NCI-H345 treated with DMSO at 0.1 percent for 48 hours (cell line): ENCODE measurements at regions not wholly inside any gene's neighbourhood (a gene's known extent, or its start where the extent isn't known, plus 50 kb on each side); places are given as distances from the start of the nearest gene placed in this dataset.
"Not testable (repeated sequence)": the region's sequence is repeated elsewhere in the genome, so short reads cannot be mapped to it uniquely, and the experiment has no call there.

Experiments
- DNase-seq: peaks from one replicate; lab custom pipeline; 2025; ENCODE audit not compliant: unreplicated experiment; lab: John Stamatoyannopoulos, UW

DNA sequence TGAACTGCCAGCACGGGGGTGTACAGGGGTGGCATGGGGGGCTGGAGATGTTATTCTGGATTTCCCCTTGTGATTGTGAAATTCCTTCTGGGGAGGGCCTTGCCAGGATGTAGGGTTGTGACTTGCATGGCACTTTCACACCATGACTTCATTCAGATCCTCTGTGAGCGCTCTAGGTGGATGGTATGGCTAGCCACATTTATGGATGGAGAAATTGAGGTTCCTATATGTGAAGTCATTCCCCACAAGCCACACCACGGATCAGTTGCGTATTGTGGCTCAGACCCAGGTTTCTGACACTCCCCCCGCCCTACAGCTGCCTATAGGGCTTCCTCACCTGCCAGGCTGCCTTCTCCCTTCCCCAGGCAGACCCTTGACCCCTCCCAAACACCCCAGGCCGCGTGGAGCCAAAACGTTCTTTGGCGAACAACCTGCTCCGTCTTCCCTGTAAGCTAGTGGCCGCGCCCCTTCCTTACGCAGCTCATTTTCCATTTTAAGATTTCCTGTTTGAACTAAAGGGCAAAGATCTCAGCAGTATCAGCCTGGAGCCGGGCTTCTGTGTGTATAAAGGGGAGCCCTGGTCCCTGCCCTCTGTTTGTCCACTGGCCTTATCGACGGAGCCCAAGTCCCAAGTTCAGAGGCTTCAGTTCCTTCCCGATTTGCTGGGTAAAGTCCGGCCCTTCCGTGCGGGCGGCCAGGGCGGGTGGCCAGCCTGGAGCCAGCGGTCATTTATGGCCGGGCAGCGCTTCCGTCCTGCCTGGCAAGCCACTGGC, 97.8 kb upstream of the KLF4 start:
- no peak for DNase-seq

DNA sequence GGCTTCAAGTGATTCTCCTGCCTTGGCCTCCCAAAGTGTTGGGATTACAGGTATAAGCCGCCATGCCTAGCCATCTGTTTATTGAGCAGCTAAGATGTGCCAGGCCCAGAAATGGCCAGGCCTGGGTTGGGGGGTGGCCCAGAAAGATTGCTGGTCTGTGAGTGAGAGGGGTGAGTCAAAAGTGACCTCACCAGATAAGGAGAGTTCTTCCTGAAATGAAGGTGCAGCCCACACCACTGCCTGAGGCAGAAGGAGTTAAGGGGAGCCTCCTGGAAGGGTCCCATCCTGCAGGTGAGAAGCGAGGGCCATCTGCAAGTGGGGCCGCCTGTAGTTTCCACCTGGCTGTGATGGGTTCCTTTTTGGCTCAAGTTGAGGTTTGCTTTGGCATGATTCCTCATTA, 96.9 kb upstream of the KLF4 start:
- DNase-seq: no peak

- no peak for DNase-seq
Observed at GRCh38 chr9:107585465-107585864, 95.9 kb upstream of the KLF4 start.

DNA sequence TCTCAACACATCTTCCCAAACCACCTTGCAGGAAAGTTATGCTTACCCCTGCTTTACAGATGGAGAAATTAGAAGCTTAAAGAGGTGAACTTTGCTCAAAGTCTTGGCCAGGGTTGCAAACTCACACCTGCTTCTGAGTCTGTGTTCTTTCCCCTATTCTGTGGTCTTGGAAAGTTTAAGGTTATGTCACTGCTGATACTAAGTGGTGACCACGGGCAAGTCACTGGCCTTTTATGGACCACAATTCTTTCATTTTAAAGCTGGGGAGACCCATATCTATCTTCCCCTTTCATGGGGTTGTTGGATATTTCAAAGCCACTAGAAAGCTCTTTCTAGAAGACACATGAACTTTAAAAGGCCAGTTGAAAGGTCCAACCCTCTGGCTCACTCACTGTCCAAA, 95.4 kb upstream of the KLF4 start:
- no peak for DNase-seq

GRCh38 chr9:107584186-107584585, 94.6 kb upstream of the KLF4 start:
- DNase-seq: no peak

DNA sequence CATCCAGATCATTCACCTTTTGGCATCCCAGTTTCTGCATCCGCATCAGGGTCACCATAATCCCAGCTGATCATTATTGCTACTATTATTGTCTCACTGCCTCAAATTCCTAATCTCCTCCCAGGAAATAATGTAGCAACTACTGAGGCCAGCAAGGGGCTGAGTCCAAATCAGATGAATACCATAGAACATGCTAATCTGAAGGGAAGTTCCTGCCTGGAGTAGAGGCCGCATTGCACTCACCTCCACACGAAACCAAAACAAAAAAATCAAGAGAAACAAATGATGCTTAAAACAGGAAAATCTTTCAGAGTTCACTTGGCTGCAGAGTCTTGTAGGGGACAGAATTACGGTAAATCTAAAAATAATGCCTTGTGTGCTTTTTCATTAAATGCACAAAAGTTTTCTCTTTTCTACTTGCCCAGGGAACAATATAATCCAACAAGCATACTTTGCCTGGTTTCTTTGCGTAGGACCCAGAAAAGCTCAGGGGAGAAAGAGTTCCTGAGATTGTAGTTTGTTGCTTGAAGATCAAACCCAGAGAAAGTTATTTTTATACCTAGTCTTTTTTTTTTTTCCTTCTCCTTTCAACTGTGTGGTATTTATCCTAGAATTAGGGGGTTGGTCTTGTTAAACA, 87.7 kb upstream of the KLF4 start:
- DNase-seq: no peak

DNA sequence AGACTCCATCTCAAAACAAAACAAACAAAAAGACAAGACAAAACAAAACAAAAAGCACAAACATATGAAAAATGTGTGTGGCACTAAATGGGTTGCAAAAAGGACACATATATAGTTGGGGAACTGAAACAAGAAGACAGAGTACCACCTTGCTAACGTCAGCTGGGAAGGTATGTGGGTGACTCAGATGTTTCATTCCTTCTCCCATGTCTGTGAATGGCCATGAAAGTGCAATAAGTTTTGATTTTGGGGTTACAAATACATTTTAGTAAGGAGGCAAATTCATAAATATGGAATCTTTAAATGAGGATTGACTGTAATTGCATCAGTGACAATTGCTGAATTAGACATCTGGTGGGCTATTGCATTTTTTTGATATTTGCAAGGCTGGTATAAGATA, 81.6 kb upstream of the KLF4 start:
- DNase-seq: no peak

DNA sequence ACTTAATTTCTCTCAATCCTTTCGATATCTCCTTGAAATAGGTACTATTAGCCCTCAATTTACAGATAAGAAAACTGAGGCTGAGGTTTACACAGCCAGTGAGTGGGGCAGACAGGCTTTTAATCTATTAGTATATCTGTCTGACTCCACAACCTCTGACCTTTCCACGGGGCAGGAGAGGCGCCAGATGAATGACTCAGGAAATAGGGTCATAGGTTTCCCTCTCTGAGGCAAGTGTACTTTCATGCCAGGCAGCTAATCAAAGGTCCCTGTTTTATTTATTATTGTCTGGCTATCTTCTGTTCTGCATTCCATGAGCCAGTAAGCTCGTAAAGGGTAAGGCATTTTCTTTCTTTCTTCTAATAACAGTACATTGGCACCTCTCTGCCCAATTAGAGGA, 79.6 kb upstream of the KLF4 start:
- DNase-seq: no peak

GRCh38 chr9:107568406-107568805, 78.8 kb upstream of the KLF4 start:
- DNase-seq: not testable (repeated sequence)

GRCh38 chr9:107567462-107567861, 77.9 kb upstream of the KLF4 start:
- DNase-seq: no peak

- no peak for DNase-seq
Observed at GRCh38 chr9:107566611-107567061, 77.1 kb upstream of the KLF4 start.

- no peak for DNase-seq
Observed at GRCh38 chr9:107562798-107563197, 73.2 kb upstream of the KLF4 start.

GRCh38 chr9:107559494-107560086, 70.0 kb upstream of the KLF4 start:
- no peak for DNase-seq

GRCh38 chr9:107557236-107557990, 67.8 kb upstream of the KLF4 start:
- no peak for DNase-seq

- DNase-seq: no peak
Observed at GRCh38 chr9:107554636-107555035, 65.1 kb upstream of the KLF4 start.

GRCh38 chr9:107548298-107549142, 59.0 kb upstream of the KLF4 start:
- DNase-seq: no peak

DNA sequence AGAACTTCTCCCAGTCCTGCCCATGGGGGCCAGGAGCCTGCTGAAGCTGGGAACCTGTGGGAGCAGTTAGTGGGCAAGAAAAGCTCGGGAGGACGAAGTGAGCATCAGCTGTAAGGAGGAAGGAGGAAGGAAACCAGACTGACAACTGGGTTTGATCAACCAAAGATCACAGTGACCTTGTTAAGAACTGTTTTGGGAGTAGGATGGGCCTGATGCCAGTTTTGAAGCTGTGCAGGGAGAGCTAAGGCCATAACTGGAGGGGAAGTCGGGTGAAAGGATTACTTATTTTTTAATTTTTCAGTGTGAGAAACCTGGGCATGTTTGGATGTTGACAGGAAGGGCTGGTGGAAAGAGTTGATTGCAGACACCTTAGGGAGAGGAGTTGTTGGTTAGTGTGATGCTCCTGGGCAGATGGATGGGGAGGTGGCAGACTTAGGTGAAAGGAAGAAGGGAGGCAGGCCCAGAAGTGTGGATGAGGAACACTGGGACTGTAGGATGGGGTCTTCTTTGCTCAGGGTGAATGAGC, 58.3 kb upstream of the KLF4 start:
- no peak for DNase-seq

- no peak for DNase-seq
Observed at GRCh38 chr9:107547303-107547702, 57.7 kb upstream of the KLF4 start.

- DNase-seq: no peak
Observed at GRCh38 chr9:107546859-107547258, 57.3 kb upstream of the KLF4 start.

GRCh38 chr9:107545036-107545435, 55.5 kb upstream of the KLF4 start:
- DNase-seq: no peak
